GM12891 (cell line): ENCODE measurements at regions not wholly inside any gene's neighbourhood (a gene's known extent, or its start where the extent isn't known, plus 50 kb on each side); places are given as distances from the start of the nearest gene placed in this dataset.

Source experiments
- POLR2A ChIP-seq: IDR thresholded peaks from 2 replicates; pipeline ENCODE4 v1.6.1; 2011; ENCODE audit warnings: low read depth, low read length, control low read depth
- POLR2AphosphoS5 ChIP-seq: IDR thresholded peaks from 2 replicates; pipeline ENCODE4 v1.6.1; 2011; ENCODE audit warnings: low read depth, low read length, control low read depth
- POU2F2 ChIP-seq: IDR thresholded peaks from 2 replicates; pipeline ENCODE4 v1.6.1; 2011; ENCODE audit warnings: low read depth, mild to moderate bottlenecking, control low read depth, low read length, moderate library complexity
- SPI1 ChIP-seq: IDR thresholded peaks from 2 replicates; pipeline ENCODE4 v1.6.1; 2011; ENCODE audit warnings: low read depth, low read length, control low read depth

DNA sequence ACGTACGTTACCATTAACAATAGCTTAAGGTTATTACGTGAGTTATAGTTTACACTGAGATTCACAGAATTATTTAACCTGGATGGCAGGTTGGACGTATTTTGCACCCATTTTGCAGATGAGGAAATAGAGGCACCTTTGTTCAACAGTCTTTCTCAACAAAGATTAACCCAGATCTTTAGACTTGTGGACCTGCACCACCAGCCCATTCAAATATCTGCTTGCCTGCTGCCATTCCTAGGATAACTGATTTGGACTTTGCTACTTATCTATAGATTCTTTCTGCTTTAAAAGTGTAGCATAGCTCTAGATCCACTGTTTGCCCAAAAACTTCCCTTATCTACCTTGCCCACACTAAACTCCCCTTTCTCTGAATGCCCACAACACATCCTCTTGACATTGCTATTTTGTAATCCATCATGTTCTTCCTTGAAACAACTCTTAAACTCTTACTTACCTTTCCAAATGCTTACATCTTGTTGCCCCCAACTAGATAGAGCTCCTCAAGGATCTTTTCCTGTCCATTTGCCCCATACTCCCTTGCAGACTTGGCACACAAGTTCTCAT, 56.4 kb upstream of the TNFAIP3 start:
- TF ChIP-seq POLR2A (no peak), POLR2AphosphoS5 (no peak), POU2F2 (no peak), SPI1 (no peak)
